Omental fat pad (tissue), 3 donors: ENCODE measurements at regions not wholly inside any gene's neighbourhood (a gene's known extent, or its start where the extent isn't known, plus 50 kb on each side); places are given as distances from the start of the nearest gene placed in this dataset.

ENCODE experiments used
- ATAC-seq: fragments of 150-250 bp; one replicate; pipeline ENCODE4 v1.9.1; 2016; ENCODE audit warnings: mild to moderate bottlenecking, moderate library complexity; ENCODE audit not compliant: low FRiP score
- DNase-seq: peaks from one replicate; pipeline ENCODE4 v3.0.0-alpha.2; 2019; ENCODE audit warnings: low spot score
- CTCF ChIP-seq, 3 donors: fragments of 450-650 bp; IDR thresholded peaks; one replicate each; pipeline ENCODE4 v1.5.1; 2016 to 2017; ENCODE audit warnings: antibody characterized with exemption in 3 of 3, mild to moderate bottlenecking in 3 of 3, moderate library complexity in 2 of 3

- ATAC-seq (no peak), DNase-seq (no peak)
- TF ChIP-seq CTCF (IDR thresholded peaks at IDR 0.05): no peak
These were observed 80.6 kb downstream of the MFSD1 start for GRCh38 chr3:158882445-158882844.

- ATAC-seq (no peak), DNase-seq (no peak)
- no peak for TF ChIP-seq CTCF (IDR thresholded peaks at IDR 0.05)
These were observed 94.9 kb downstream of the MFSD1 start for GRCh38 chr3:158896729-158897128.

- no peak for ATAC-seq
- no peak for TF ChIP-seq CTCF (IDR thresholded peaks at IDR 0.05)
- DNase-seq: no peak
These were observed 104.9 kb downstream of the MFSD1 start for GRCh38 chr3:158906749-158907148.

- ATAC-seq (no peak), DNase-seq (no peak)
- TF ChIP-seq CTCF (IDR thresholded peaks at IDR 0.05): no peak
These were observed 106.4 kb downstream of the MFSD1 start for GRCh38 chr3:158908187-158908734.

- ATAC-seq: no peak
- DNase-seq: no peak
- no peak for TF ChIP-seq CTCF (IDR thresholded peaks at IDR 0.05)
These were observed 108.0 kb downstream of the MFSD1 start for GRCh38 chr3:158909870-158910269.

- ATAC-seq (no peak), DNase-seq (no peak)
- no peak for TF ChIP-seq CTCF (IDR thresholded peaks at IDR 0.05)
These were observed 109.7 kb downstream of the MFSD1 start for GRCh38 chr3:158911586-158911985.

- DNase-seq (no peak), ATAC-seq (no peak)
- TF ChIP-seq CTCF (IDR thresholded peaks at IDR 0.05): no peak
These were observed 110.3 kb downstream of the MFSD1 start for GRCh38 chr3:158912188-158912587.
